HFF-Myc (cell line): ENCODE measurements at regions not wholly inside any gene's neighbourhood (a gene's known extent, or its start where the extent isn't known, plus 50 kb on each side); places are given as distances from the start of the nearest gene placed in this dataset.
"Not testable (repeated sequence)": the region's sequence is repeated elsewhere in the genome, so short reads cannot be mapped to it uniquely, and the experiment has no call there.

Source experiments
- DNase-seq: peaks from one replicate; pipeline ENCODE4 v3.0.0-alpha.2; 2011; ENCODE audit warnings: low read depth; ENCODE audit errors: extremely low read depth
- H3K4me3 ChIP-seq: replicated peaks from 2 replicates; pipeline ENCODE4 v1.5.1; 2011; ENCODE audit warnings: low read depth, mild to moderate bottlenecking, control low read depth, low read length
- CTCF ChIP-seq: IDR thresholded peaks from 2 replicates; pipeline ENCODE4 v1.5.1; 2012; ENCODE audit warnings: mild to moderate bottlenecking, low read depth, low read length, control low read depth; ENCODE audit errors: missing control alignments

GRCh38 chr5:17099946-17100345 is 117.5 kb upstream of the BASP1 start:
- no peak overlapping the region for H3K4me3 ChIP-seq
- no peak for TF ChIP-seq CTCF
- DNase-seq: no peak

- no peak overlapping the region for H3K4me3 ChIP-seq
- no peak for DNase-seq
- TF ChIP-seq CTCF: no peak
Measured at GRCh38 chr5:17103461-17103860, 114.0 kb upstream of the BASP1 start.

- no peak for TF ChIP-seq CTCF
- peak; percentile 91 for DNase-seq
Measured at GRCh38 chr5:17105744-17106418, 111.5 kb upstream of the BASP1 start.

GRCh38 chr5:17106521-17106920 is 110.9 kb upstream of the BASP1 start:
- H3K4me3 ChIP-seq: no peak overlapping the region
- TF ChIP-seq CTCF: no peak
- DNase-seq: no peak

More at GRCh38 chr5:17105744-17106418, 111.5 kb upstream of the BASP1 start:
- no peak overlapping the region for H3K4me3 ChIP-seq

- not testable (repeated sequence) for DNase-seq, H3K4me3 ChIP-seq
Measured at GRCh38 chr5:17112091-17112716, 105.2 kb upstream of the BASP1 start.

- H3K4me3 ChIP-seq: no peak overlapping the region
- no peak for TF ChIP-seq CTCF
- no peak for DNase-seq
Measured at GRCh38 chr5:17113174-17113958, 104.1 kb upstream of the BASP1 start.

- TF ChIP-seq CTCF: no peak
- DNase-seq: no peak
- H3K4me3 ChIP-seq: no peak overlapping the region
Measured at GRCh38 chr5:17114233-17114632, 103.2 kb upstream of the BASP1 start.
